GM18505 (cell line): ENCODE measurements at regions not wholly inside any gene's neighbourhood (a gene's known extent, or its start where the extent isn't known, plus 50 kb on each side); places are given as distances from the start of the nearest gene placed in this dataset.

Experiments used
- ATAC-seq: cut with Tn5 transposase; IDR thresholded peaks from one replicate; pipeline ENCODE4 v1.9.1; 2021; ENCODE audit not compliant: unreplicated experiment
- POLR2A ChIP-seq: IDR thresholded peaks from 4 replicates; pipeline ENCODE4 v1.6.1; 2011; ENCODE audit warnings: borderline replicate concordance; ENCODE audit not compliant: insufficient read depth, insufficient read length; ENCODE audit errors: extremely low read depth

- no peak for ATAC-seq
Measured at GRCh38 chr1:4203501-4203900, 303.4 kb upstream of the C1orf174 start.

DNA sequence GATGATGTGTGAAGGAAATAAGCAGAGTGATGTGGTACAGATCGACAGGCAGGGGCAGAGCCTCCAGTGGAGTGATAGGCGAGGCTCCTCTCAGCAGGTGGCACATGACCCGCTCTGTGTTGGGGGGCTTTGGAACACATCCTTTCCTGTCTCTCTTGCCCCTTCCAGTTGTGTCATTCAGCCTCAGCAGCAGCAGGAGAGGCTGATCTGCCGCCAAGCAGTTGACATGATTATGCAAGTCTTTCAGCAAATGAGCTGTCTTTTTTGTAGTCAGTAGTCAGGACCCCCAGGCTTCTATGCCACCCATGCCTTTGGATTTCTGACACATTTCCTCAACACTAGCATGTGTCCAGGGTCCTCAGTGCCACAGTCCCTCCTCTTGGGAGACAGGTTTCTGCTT lies 307.1 kb upstream of the C1orf174 start:
- no peak for ATAC-seq
- no peak for TF ChIP-seq POLR2A

More at GRCh38 chr1:4203501-4203900, 303.4 kb upstream of the C1orf174 start:
- TF ChIP-seq POLR2A = no peak

DNA sequence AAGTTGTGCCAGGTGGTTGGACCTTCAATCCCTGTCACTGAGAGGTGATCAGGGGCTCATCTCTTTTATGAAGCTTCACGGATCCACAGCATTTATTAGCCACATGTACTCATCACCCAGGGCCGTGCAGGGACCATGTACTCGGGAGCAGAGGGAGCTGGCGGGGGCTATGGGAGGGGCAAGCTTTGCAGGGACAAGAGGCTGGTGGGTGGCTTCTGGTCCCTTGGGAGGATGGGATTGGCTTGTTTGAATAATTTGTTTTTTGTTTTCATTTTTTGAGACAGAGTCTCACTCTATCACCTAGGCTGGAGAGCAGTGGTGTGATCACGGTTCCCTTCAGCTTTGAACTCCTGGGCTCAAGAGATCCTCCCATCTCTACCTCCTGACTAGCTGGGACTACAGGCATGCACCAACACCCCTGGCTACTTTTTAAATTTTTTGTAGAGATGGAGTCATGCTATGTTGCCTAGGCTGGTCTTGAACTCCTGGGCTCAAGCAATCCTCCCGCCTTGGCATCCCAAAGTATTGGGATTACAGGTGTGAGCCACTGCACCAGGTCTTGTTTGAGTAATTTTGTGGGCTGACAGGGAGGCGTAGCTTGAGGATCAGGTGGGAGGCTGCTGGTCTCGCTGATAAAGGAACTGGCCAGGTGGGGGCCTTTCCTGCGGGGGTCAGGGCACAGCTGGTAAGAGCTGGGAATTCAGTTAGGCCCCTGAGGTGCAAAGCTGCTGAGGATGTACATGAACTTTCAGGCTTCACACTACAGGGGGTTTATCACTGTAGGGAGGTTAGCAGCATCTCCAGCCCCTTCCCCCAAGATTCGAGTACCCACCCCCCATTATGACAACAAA lies 308.0 kb upstream of the C1orf174 start:
- TF ChIP-seq POLR2A = no peak
- ATAC-seq = no peak

DNA sequence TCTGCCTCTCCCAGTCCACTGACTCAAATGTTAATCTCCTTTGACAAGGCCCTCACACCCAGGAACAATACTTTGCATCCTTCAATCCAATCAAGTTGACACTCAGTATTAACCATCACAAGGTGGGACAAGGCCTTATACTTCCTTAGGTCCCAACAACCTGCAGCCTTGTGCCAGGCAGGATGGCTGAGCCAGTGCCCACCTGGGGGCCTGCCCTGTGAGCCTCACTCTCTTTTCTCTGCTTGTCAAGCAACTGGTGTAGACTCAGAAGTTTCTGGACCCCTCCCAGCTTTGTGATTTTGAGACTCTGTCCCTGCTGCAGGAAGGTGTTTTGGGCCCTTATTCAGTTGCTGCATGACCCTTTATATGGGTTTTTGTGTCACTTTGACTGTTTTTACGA lies 310.0 kb upstream of the C1orf174 start:
- TF ChIP-seq POLR2A = no peak
- ATAC-seq = no peak

GRCh38 chr1:4212796-4213195 lies 312.7 kb upstream of the C1orf174 start:
- ATAC-seq = no peak
- no peak for TF ChIP-seq POLR2A

DNA sequence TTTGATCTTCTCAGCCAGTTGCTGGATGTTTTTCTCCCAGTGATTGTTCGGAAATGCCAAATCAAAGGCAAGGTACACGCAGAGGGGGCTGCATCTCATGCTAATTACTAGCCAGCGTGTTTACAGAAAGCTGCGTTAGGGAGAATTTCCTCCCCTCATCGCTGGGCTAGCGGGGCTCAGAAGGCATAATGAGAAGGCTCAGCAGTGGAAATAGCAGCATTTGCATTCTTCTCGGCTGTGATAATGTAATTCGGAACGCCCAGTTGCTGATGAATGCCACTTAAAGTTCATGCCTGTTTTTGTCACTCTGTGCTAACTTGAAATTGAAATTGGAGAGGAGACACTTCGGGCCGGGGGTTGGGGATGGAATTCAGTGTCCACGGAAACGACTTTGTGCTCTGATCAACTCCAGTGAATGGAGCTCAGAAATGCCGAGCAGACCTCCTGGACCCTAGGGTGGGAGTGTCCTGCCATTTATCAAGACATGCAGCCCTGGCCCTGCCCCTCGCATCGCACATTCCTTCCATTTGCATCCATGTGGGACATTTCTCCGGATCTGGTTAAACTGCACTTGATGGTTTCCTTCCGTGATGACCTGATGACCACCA lies 313.4 kb upstream of the C1orf174 start:
- ATAC-seq = no peak

GRCh38 chr1:4214826-4215225 lies 314.8 kb upstream of the C1orf174 start:
- TF ChIP-seq POLR2A = no peak
- no peak for ATAC-seq

More for the DNA sequence above, 313.4 kb upstream of the C1orf174 start:
- no peak for TF ChIP-seq POLR2A

- TF ChIP-seq POLR2A = no peak
- no peak for ATAC-seq
Measured at GRCh38 chr1:4215391-4215790, 315.3 kb upstream of the C1orf174 start.

DNA sequence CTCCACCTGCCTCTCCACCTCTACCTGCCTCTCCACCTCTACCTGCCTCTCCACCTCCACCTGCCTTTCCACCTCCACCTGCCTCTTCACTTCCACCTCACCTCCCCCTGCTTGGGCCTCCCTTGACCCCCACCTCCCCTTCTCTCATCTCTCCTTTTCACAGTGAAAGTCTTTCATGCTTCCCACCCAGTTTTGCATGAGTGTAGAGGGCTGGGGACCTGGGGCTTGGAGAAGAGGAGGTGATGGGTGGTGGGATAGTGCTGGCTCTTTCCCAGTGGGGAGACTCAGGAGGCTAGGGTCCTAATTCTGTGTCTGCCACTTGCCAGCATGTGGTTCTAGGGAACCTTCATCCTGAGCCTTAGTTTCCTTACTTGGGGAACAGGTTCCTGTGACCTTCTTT lies 316.2 kb upstream of the C1orf174 start:
- no peak for ATAC-seq
- no peak for TF ChIP-seq POLR2A

DNA sequence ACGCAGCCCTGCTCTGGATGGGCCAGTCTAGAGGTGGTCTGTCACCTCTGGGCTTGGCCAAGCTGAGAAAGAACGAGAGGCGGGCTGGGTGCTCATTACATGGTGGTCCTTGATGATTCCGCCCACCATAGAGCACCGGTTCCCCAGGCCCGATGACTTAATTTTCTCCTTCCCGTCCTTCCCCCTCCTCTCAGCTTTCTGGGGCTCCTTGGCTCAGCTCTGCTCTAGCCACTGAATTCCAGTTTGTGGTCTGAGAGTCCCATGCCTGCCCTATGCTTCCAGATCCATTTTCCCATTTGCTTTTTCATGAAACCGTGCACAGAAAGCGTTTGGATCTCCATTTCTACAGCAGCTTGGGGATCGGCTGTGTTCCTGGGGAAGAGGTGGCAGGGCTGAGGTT lies 318.5 kb upstream of the C1orf174 start:
- no peak for TF ChIP-seq POLR2A
- no peak for ATAC-seq

DNA sequence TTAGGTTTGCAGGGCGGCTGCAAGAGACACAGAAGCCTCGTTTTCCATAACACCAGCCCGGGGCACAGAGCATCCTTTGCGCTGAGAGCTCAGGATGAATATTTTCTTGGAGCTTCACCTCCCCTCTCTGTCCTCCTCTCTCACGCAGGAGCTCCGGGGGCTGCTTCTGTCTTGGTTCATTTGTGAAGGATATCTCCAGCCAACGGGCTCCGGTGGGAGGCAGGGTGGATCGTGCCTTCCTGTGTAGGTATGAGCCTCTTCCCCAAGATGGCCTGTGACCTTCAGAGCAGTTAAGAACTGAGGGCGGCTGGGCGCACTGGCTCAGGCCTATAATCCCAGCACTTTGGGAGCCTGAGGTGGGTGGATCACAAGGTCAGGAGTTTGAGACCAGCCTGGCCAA lies 319.0 kb upstream of the C1orf174 start:
- ATAC-seq = no peak
- TF ChIP-seq POLR2A = no peak

DNA sequence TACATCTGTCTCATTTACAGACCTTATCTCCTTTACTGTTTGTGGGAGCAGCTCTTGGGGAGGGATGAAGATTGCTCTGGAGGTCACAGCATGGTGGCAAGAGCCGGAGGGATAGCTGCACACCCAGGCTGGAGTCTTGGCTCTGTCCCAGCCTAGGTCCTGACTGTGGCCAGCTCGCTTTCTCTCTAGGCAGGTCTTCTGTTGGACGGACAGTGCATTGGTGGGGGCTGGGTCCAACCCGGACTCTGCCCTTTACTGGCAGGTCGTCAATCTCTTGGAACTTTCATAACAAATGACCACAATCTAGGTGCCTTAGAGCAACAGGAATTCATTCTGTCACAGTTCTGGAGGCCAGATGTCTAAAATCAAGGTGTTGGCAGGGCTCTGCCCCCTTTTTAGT lies 319.8 kb upstream of the C1orf174 start:
- no peak for ATAC-seq
- no peak for TF ChIP-seq POLR2A

DNA sequence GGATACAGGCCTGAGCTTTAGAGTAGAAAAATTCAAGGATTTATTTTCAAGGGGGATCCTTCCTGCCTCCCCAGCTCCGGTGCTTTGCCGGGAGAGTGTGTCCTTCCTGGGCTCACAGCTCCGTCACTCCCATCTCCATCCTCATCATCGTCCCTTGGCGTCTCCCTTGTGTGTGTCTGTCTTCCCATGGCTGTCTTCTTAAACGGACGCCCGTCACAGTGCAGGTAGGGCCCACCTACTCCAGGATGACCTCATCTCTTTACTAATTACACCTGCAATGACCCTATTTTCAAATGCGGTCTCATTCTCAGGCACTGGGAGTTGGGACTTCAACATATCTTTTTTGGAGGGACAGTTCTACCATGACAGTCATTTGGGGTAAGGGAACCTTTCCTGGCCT lies 320.3 kb upstream of the C1orf174 start:
- TF ChIP-seq POLR2A = no peak
- no peak for ATAC-seq

- TF ChIP-seq POLR2A = no peak
- ATAC-seq = no peak
Measured at GRCh38 chr1:4221107-4221506, 321.0 kb upstream of the C1orf174 start.

DNA sequence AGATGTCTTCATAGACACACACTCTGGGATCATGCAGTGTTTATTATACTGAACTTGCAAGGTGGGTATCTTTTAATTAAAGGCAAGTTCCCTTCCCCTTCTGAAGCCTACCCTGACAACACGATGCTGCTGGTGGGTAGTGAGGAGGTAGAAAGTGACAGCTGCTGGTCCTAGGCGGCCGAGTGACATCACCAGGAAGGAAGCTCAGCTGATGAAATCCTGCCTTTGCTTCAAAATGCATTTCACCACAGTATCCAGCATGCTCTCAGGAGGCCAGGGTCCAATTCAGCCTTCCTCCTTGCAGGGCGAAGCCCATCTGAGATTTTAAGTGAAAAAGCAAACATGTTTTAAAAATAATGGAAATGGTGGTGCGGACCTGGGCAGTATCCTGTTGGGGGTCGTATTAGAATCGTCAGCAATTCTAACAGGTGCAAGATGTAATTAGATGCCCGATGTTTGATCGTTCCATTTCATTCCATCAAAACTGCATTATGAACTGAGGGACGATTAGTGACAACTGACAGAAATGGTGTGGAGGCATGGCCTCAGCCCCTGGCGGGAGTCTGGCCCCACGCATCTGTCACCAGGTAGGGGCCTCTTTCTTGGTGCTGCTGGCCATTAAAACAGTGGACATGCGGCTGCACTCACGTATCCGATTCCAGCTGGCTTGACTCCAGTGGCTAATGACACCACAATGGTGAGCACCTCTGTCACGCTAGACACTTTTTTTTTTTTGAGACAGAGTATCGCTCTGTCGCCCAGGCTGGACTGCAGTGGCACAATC lies 324.8 kb upstream of the C1orf174 start:
- TF ChIP-seq POLR2A = no peak
- no peak for ATAC-seq

DNA sequence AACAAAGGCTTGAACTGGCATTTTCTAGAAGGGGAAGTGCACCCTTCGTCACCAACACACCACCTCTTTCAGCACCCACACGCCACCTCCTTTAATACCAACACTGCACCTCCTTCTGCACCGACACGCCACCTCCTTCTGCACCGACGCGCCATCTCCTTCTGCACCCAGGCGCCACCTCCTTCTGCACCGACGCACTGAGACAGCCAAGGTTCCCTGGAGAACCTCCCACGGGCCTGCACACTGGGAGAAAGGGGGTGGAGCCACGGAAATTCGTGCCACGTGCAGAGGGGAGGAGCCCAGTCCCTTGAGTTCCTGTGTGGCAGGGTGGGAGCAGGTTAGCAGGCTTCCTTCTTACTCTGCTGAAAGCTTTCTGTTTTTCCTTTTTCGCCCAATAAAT lies 327.9 kb upstream of the C1orf174 start:
- TF ChIP-seq POLR2A = no peak
- no peak for ATAC-seq
